Keratinocyte (primary cell): ENCODE measurements at regions not wholly inside any gene's neighbourhood (a gene's known extent, or its start where the extent isn't known, plus 50 kb on each side); places are given as distances from the start of the nearest gene placed in this dataset.

Experiments
- EZH2 ChIP-seq: IDR thresholded peaks from one replicate; pipeline ENCODE4 v1.6.1; 2012; ENCODE audit warnings: inconsistent platforms, mild to moderate bottlenecking, low read length, moderate library complexity
- TF ChIP-seq, protein P1 (sequence below), 3 experiments: IDR thresholded peaks in 1 of 3; conservative IDR thresholded peaks in 1 of 3; optimal IDR thresholded peaks in 1 of 3; 2 replicates in 2 of 3; 3 replicates in 1 of 3; pipeline versions ENCODE3 to v1.5.1; 2011; ENCODE audit warnings: low read length in 3 of 3, mild to moderate bottlenecking in 3 of 3, moderate library complexity in 2 of 3, control low read depth in 1 of 3, inconsistent platforms in 1 of 3; ENCODE audit not compliant: insufficient read depth in 2 of 3; ENCODE audit errors: extremely low read depth in 1 of 3

DNA sequence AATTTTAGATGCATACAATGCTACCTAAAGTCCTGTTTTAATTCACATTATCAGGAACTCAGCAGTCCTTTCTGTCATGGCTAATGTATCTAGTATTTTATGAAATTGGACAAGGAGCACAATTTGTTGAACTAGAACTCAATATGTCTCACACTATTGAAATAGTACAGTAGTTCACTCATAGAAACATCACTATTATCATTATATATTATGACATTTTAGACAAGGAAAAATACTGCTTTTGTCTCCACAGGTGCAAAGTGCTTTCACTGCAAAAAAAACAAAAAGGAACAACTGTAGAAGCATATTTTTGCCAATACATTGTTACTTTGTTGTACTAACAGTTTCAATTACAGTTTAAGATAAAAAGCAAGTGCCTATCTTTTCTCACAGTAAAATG, 419.2 kb upstream of the CDH19 start:
- TF ChIP-seq, protein P1, sequence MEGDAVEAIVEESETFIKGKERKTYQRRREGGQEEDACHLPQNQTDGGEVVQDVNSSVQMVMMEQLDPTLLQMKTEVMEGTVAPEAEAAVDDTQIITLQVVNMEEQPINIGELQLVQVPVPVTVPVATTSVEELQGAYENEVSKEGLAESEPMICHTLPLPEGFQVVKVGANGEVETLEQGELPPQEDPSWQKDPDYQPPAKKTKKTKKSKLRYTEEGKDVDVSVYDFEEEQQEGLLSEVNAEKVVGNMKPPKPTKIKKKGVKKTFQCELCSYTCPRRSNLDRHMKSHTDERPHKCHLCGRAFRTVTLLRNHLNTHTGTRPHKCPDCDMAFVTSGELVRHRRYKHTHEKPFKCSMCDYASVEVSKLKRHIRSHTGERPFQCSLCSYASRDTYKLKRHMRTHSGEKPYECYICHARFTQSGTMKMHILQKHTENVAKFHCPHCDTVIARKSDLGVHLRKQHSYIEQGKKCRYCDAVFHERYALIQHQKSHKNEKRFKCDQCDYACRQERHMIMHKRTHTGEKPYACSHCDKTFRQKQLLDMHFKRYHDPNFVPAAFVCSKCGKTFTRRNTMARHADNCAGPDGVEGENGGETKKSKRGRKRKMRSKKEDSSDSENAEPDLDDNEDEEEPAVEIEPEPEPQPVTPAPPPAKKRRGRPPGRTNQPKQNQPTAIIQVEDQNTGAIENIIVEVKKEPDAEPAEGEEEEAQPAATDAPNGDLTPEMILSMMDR (optimal IDR thresholded peaks at IDR 0.05 in 1 of 3, IDR thresholded peaks at IDR 0.05 in 1 of 3, conservative IDR thresholded peaks at IDR 0.05 in 1 of 3; ENCODE audit: extremely low read depth in 1 of 3, insufficient read depth in 2 of 3, low read length in 3 of 3): no peak
- TF ChIP-seq EZH2: no peak
